Lung (tissue), 11 donors: ENCODE measurements at regions not wholly inside any gene's neighbourhood (a gene's known extent, or its start where the extent isn't known, plus 50 kb on each side); places are given as distances from the start of the nearest gene placed in this dataset.

ENCODE experiments used
- ATAC-seq: fragments of 200-7000 bp; cut with Tn5 transposase; one replicate; pipeline ENCODE4 v1.9.1; 2020; ENCODE audit warnings: moderate number of reproducible peaks; ENCODE audit not compliant: insufficient read depth, low FRiP score
- DNase-seq, 3 donors: peaks; one replicate each; pipeline ENCODE4 v3.0.0-alpha.2; 2013 to 2017
- H3K27ac ChIP-seq, 2 donors: one replicate each; pipeline ENCODE4 v1.5.1; 2013; ENCODE audit warnings: mild to moderate bottlenecking in 2 of 2, moderate library complexity in 2 of 2, control low read depth in 1 of 2, inconsistent platforms in 1 of 2, low read depth in 1 of 2, low read length in 1 of 2
- H3K27me3 ChIP-seq, 3 donors: one replicate each; pipeline ENCODE4 v1.5.1; 2013; ENCODE audit warnings: low read length in 2 of 3; ENCODE audit not compliant: control insufficient read depth in 3 of 3, insufficient read depth in 3 of 3
- H3K36me3 ChIP-seq, 4 donors: one replicate each; pipeline ENCODE4 v1.5.1; 2013; ENCODE audit warnings: low read length in 4 of 4, mild to moderate bottlenecking in 1 of 4, moderate library complexity in 1 of 4; ENCODE audit not compliant: control insufficient read depth in 4 of 4, insufficient read depth in 4 of 4
- H3K4me1 ChIP-seq, 5 donors: one replicate each; pipeline ENCODE4 v1.5.1; 2013; ENCODE audit warnings: low read length in 5 of 5, mild to moderate bottlenecking in 2 of 5, moderate library complexity in 1 of 5; ENCODE audit not compliant: control insufficient read depth in 5 of 5, insufficient read depth in 5 of 5
- H3K4me3 ChIP-seq: one replicate; pipeline ENCODE4 v1.5.1; 2013; ENCODE audit warnings: mild to moderate bottlenecking, control low read depth, moderate library complexity
- H3K9ac ChIP-seq, 2 donors: one replicate each; pipeline ENCODE4 v1.5.1; 2013; ENCODE audit warnings: low read length in 2 of 2, control low read depth in 1 of 2; ENCODE audit not compliant: insufficient read depth in 1 of 2
- H3K9me3 ChIP-seq, 4 donors: one replicate each; pipeline ENCODE4 v1.5.1; 2013; ENCODE audit warnings: low read length in 3 of 4, mild to moderate bottlenecking in 1 of 4, moderate library complexity in 1 of 4; ENCODE audit not compliant: control insufficient read depth in 4 of 4, insufficient read depth in 3 of 4
- WGBS, 2 donors: extraction: QIAGEN DNeasy Blood & Tissue Kit; methylation state at CpG; one replicate each; pipeline ENCODE4 v1.1.7; 2013; 5-methylcytosine and 5-hydroxymethylcytosine counted together
- TF ChIP-seq, protein P1 (sequence below): IDR thresholded peaks from 2 replicates; pipeline ENCODE4 v1.5.1; 2012; ENCODE audit warnings: mild to moderate bottlenecking; ENCODE audit errors: control extremely low read depth, extremely low read depth
- donor health status: control.
- donor health status: control.
- donor health status: Bipolar disorder and iron deficiency.
- donor health status: healthy.
- donor health status: DM: yes; HTN: yes; CAD: no.

DNA sequence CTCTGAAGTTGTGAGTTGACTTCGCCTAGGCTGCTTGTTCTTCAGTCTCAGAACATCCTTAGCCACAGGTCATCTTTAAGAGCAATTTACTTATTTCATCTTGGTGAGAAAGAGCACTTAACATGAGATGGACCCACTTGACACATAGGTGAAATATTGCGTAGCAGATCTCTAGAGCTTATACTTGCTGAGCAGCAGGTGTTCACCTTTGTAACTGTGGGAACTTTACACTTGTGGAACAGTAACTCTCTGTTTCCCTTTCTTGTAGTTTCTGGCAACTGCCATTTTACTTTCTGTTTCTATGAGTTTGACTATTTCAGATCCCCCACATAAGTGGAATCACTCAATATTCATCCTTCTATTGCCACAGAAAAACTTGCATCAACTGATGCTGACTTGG is 95.7 kb downstream of the SLC10A2 start:
- Histone ChIP-seq H3K9me3 (no peaks in the 10 kb centered on the region), H3K27ac (no peak overlapping the region), H3K4me1 (peaks cover 0 to 2% (median 0%) of the 10 kb centered on the region in 5 donors), H3K4me3 (no peak overlapping the region), H3K36me3 (no peaks in the 10 kb centered on the region), H3K27me3 (no peaks in the 10 kb centered on the region), H3K9ac (no peak overlapping the region)
- no peak for ATAC-seq
- DNase-seq, result no peak
- TF ChIP-seq, protein P1, sequence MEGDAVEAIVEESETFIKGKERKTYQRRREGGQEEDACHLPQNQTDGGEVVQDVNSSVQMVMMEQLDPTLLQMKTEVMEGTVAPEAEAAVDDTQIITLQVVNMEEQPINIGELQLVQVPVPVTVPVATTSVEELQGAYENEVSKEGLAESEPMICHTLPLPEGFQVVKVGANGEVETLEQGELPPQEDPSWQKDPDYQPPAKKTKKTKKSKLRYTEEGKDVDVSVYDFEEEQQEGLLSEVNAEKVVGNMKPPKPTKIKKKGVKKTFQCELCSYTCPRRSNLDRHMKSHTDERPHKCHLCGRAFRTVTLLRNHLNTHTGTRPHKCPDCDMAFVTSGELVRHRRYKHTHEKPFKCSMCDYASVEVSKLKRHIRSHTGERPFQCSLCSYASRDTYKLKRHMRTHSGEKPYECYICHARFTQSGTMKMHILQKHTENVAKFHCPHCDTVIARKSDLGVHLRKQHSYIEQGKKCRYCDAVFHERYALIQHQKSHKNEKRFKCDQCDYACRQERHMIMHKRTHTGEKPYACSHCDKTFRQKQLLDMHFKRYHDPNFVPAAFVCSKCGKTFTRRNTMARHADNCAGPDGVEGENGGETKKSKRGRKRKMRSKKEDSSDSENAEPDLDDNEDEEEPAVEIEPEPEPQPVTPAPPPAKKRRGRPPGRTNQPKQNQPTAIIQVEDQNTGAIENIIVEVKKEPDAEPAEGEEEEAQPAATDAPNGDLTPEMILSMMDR, result no peak
- WGBS, 2 donors, result 79 to 80% methylated on average over 2 of the region's 2 CpGs

DNA sequence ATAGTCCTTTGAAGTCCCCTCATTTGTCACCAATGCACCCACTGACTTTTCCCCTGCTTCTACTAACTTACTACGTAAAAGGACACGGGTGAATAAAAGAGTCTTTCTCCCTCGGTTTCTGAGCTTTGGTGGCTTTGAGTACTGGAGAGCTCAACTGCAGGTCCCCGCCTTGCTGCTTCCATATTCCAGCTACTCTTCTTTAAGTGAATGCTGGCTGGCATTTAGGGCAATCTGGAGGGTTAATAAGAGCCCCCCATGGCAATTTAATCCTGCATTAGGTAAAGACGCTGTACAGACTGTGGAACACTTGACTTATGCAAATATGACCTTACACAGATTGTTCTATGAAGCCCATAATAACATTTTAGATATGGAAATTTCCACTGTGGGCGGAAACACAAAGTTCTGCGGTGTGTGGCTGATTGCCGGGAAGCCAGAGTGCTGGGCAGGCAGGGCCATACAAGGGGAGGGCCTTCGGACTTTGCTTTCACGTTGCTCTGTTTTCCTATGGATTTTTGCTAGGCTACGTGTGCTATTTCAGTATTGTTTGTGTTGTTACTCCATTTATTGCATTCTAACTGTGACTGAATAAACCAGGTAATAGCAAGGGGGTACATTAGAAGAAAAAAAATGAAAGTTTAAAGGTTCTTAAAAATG is 97.5 kb downstream of the SLC10A2 start:
- DNase-seq (no peak), ATAC-seq (no peak)
- H3K4me1 ChIP-seq, result peaks cover 0 to 2% (median 0%) of the 10 kb centered on the region in 5 donors
- H3K27ac ChIP-seq, result no peak overlapping the region
- no peak overlapping the region for H3K4me3 ChIP-seq
- no peaks in the 10 kb centered on the region for H3K9me3 ChIP-seq
- H3K9ac ChIP-seq, result no peak overlapping the region
- 84 to 88% methylated on average over 11 of the region's 11 CpGs for WGBS, 2 donors
- H3K27me3 ChIP-seq, result no peaks in the 10 kb centered on the region
- TF ChIP-seq, protein P1, result no peak
- H3K36me3 ChIP-seq, result no peaks in the 10 kb centered on the region

DNA sequence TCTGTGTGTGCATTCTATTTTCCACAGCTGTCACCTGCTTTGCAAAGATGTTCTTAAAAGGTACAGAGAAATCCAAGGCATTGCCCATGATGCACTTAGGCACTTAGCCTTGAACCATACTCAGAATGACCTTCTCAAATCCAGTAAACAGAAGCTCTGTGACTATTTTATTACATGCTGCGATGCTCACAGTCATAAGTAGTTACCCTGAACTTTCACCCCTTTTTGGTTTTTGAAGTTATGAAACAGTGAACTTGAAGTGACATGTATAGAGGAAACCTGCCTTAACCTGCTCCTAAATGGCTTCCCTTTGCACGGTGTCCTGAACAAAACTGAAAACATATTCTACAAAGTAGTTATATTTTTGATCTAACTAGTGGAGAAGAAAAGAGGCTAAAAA is 100.4 kb downstream of the SLC10A2 start:
- no peak overlapping the region for H3K27ac ChIP-seq
- H3K9ac ChIP-seq, result no peak overlapping the region
- DNase-seq (no peak), ATAC-seq (no peak)
- H3K36me3 ChIP-seq, result no peaks in the 10 kb centered on the region
- TF ChIP-seq, protein P1, result no peak
- peaks cover 0 to 2% (median 0%) of the 10 kb centered on the region in 5 donors for H3K4me1 ChIP-seq
- WGBS, 2 donors, result 77 to 86% methylated on average over 2 of the region's 2 CpGs
- H3K9me3 ChIP-seq, result no peaks in the 10 kb centered on the region
- no peaks in the 10 kb centered on the region for H3K27me3 ChIP-seq
- H3K4me3 ChIP-seq, result no peak overlapping the region

DNA sequence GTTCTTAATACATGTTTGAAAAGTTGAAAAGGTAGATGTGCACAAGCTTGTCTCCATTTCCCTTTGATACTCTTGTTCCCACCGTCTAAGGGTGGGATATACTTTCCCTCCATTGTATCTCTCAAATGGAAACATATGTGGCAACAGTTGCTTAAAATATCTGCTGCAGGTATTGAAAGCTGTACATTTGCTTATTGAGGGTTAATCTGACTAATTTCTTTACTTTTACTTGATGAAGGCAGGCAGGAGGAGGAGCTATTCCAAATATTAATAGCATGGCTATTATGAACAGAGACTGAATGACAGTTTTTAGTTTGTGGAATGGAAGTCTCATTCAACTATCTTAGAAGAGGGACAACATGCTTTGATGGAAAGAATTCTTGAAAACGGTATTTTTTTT is 103.8 kb downstream of the SLC10A2 start:
- no peak overlapping the region for H3K4me3 ChIP-seq
- H3K9ac ChIP-seq, result no peak overlapping the region
- H3K36me3 ChIP-seq, result no peaks in the 10 kb centered on the region
- TF ChIP-seq, protein P1, result no peak
- no peak overlapping the region for H3K27ac ChIP-seq
- H3K4me1 ChIP-seq, result peaks cover 0 to 17% (median 0%) of the 10 kb centered on the region in 5 donors
- WGBS, 2 donors, result 84% methylated on average over 2 of the region's 2 CpGs
- no peaks in the 10 kb centered on the region for H3K27me3 ChIP-seq
- H3K9me3 ChIP-seq, result no peaks in the 10 kb centered on the region
- DNase-seq (no peak), ATAC-seq (no peak)
